ENCODE measurements at regions not wholly inside any gene's neighbourhood (a gene's known extent, or its start where the extent isn't known, plus 50 kb on each side); places are given as distances from the start of the nearest gene placed in this dataset.
A peak's percentile ranks its signal among the peaks of the same experiment; 100 is the strongest.

DNA sequence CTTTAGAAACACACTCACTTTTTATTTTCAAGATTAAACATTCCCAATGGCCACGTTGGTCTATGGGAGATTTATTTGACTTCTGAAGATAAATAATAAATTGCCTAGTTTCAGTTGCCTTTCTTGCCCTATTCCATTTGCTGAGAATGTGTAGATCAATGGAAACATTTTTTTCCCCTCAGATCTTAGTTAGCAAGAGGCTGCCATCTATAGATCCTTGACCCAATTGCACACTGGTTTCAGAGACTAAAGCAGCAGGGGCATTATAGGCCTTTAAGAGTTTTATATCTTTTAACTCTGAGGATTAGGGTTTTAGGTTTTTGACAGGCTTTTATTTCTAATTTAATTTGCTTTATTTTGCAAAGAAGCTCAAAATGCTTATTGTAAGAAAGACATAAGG is 163.2 kb upstream of the GPR26 start:
- peak in 1 of 2 donors; percentile 21 for DNase-seq

DNA sequence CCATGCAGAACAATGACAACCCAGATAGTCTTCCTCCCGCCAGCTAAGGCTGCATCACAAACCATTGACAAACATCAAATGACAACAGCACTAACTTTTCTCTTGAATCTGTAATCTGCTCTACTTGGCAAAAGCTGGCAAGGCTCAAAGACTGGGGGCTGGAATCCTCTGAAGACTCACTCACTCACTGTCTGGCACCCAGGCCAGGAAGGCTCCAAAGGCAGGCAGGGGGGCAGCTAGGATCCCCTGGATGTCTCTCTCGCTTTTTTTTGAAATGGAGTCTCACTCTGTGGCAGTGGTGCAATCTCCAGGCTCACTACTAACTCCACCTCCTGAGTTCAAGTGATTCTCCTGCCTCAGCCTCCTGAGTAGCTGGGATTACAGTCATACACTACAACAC is 159.7 kb upstream of the GPR26 start:
- no peak for DNase-seq

DNA sequence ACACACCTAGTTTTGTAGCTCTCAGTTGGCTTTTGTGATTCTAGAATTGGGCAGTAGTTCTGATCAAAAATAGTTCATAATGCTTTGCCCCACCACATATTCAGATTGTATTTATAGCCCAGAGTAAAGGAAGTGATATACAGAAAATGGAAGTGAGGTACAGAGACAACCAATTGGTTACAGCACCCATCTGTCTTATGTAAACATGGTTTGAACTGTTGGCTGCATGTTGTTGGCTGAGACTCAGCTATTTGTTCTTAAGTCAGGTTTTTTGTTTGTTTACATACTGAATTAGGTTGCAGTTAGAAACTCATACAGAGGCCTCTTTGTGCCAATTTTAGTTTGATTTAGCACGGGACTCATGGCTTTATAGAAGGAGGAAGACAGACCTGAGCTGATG is 158.9 kb upstream of the GPR26 start:
- no peak for DNase-seq

DNA sequence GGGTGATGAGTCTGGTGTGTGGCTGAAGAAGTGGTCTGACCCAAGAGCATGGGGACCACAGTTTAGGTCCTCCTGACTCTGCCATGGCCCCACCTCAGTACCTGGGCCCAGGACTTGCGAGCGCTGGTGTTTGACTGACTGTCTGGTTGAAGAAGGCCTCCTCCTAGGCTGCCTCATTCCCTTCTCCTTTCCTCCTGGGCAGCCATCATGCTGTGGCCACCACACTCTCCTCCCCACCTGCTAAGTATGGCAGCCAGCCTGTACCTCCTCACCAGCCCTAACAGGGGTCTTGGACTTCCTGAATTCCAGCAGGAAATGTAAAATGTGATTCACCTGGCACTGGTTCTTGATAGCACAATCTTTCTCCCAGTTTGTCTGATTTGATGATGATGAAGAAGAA is 156.8 kb upstream of the GPR26 start:
- DNase-seq: no peak

GRCh38 chr10:123512901-123513775 is 153.0 kb upstream of the GPR26 start:
- DNase-seq: no peak

DNA sequence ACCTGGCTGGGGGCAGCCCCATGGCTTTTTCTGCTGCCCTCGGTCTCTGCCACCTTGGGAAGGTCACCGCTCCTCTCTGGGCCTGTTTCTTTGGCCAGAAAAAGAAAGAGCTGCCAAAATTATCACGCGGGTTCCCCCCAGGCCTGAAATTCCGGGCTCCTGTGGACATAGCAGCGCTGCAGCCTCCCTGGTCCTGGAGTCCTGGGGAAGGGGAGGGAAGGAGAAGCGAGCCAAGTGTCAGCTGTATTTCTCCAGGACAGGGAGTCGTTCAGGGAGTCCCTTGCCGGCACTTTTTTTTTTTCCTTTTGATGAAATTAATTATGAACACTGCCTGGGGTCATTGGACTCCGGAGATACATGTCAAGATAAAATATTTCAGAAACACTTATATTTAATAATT is 152.3 kb upstream of the GPR26 start:
- no peak for DNase-seq

DNA sequence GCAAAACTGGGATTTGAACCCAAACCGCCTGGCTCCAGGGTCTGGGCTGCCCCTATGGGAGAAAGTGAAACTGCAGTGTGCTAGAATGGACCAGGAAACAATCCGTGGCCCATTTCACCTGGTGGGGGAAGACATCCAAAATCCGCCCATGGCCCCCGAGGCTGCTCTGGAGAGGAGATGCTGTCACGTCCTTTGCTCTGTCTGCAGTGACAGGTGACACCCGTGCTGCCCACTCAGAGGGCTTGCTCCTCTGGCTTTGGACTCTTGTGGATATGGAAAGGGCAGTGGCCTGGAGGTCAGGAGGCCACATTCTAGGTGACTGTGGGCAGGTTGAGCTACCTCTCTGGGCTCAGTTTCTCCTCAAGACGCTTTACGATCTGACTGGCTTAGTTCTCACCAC is 151.2 kb upstream of the GPR26 start:
- DNase-seq: no peak

DNA sequence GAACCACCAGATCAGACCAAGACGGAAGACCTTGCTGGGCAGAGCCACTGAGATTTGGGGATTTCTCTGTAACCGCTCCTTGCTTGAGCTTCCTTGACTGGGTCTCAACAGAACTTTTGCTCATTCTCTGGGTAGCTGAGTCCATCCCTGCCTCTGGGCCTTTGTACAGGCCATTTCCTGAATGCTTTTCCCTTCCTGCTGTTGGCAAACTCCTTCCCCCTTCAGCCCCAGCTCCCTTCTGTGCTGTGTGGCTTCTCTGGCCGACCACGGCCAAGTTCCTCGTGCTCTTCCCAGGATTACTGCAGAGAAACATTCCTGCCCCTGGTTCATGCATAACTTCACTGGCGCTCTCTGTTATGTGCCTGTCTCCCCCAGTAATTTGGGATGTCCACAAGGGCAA is 150.5 kb upstream of the GPR26 start:
- no peak for DNase-seq

GRCh38 chr10:123516291-123516690 is 149.9 kb upstream of the GPR26 start:
- DNase-seq: no peak

DNA sequence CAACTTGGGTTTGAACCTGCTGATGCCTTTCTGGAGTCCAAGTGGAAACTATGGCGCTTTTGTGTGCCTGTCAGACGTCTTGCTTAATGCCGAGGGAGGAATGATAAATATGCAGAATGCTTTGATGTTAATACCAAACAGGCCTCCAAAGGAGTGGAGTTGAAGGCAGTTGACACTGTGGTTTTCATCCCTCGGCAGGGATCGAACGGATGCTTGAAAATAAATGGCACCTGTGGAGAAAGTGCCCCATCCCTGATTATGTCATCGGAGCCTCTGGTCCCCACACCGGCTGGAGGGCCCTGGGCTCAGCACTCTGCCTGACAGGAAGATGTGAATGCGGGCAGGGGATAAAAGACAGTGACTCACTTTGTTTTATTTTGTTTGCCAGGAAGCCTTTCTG is 148.7 kb upstream of the GPR26 start:
- DNase-seq: no peak

DNA sequence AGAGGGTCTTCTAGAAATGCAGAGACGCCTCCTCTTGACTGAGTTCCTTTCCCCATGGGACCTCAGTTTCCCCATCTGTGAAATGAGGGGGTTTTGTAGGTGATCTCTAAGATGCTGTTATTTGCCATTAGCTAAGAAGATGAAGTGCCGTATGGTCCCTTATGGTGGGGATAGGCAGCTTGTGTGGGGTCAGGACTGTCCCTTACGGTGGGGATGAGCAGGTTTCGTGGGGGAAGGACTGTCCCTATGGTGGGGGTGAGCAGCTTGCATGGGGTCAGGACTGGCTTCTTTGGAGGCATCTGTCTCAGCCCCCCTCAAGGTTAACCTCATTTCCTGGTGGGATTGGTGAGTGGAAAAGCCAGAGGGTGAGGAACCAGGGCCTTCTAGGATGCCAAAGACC is 148.3 kb upstream of the GPR26 start:
- DNase-seq: no peak

DNA sequence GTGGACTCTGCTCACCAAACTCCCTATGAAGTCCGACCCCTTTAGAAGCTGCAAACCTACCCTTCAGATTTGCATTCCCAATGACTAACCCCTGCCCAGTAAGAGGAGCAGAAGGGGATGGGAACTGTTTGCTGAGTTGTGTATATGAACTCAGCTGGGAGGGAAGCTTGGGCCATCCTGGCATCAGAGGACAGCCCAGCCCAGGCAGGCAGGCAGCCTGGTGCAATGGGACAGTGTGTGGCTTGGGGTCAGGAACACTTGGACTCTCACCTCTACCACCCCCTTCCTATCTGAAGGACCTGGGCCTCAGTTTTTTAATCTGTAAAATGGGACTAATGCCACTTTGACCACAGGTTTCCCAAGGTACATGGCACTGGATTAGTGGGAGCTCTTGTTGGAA is 147.4 kb upstream of the GPR26 start:
- DNase-seq: no peak

DNA sequence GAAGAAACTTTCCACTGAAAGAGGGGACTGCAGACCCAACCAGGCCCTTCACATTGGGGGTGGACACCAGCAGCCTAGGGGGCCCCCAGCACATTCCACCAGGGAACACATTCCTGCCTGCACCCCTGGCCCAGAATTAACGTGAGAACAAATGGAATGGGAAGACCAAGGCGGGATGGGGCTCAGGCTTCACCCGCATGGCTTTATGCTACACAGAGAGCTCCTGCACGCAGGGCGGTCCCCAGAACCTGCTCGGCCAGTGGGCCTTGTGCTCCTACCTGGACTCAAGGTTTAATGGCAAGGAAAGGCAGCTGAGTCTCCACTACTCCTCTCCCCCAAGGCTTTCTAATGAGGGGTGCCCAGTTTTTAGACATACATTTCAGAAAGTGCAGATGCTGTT is 146.3 kb upstream of the GPR26 start:
- DNase-seq: no peak

GRCh38 chr10:123521076-123521475 is 145.1 kb upstream of the GPR26 start:
- DNase-seq: no peak

DNA sequence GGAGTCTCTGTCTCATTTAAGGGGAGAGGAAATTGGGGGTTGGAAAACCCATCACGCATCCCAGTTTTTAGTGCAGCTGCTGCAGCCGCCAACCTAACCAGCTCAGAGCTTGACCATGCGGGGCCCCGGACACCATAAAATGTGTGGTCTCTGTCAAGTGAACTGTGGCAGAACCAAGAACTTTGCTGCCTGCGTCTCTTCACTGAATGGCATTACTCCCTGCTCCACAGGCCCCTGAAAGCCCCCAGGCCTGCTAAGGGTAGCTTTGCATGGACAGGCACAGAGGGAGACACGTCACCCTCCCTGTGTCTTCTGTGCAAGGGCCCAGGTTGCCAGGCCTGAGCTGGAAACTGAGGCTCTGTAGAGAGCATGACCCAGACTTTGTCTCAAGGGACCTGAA is 144.6 kb upstream of the GPR26 start:
- no peak for DNase-seq

DNA sequence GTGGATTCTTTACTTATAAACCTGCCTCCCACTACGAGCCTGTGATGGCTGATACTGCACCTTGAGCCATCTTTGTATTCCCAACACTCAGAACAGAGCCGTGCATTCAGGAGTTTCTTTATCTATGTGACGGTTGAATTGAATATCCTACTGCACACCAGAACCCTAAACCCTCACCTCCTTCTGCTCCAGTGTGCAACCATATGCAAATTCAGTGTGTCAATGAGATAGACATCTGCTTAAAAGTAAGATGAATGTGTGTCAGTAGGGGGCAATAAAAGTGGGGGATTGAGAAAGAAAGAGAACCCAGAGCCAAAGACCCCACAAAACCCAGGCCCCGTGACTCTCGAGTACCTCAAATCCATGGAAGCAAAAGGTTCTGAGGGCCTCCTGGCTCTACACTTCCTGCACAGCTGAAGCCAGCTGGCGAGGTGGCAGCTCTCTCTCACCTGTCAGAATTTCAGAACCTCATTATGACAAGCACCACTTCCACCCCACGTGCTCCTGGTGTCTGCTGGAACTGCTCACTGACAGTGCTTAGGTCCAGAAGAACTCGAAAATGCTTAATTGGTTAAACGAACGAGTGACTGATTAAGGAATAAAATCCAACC is 143.3 kb upstream of the GPR26 start:
- no peak for DNase-seq

DNA sequence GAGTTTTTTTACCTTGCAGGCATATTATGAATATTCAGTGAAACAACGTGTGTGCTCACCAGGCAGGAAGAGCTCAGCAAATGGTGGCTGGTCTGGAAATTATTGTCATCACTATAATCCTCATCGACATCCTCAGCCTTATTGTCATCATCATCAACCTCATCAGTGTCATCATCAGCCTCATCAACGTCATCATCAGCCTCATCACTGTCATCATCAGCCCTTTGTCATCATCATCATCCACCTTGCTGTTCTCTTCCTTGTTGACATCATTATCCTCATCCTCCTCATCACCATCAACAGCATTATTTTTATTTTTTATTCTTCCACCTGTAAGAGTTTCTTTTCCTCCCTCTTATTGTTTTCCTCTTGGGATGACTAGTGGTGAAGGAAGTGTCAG is 142.3 kb upstream of the GPR26 start:
- no peak for DNase-seq

DNA sequence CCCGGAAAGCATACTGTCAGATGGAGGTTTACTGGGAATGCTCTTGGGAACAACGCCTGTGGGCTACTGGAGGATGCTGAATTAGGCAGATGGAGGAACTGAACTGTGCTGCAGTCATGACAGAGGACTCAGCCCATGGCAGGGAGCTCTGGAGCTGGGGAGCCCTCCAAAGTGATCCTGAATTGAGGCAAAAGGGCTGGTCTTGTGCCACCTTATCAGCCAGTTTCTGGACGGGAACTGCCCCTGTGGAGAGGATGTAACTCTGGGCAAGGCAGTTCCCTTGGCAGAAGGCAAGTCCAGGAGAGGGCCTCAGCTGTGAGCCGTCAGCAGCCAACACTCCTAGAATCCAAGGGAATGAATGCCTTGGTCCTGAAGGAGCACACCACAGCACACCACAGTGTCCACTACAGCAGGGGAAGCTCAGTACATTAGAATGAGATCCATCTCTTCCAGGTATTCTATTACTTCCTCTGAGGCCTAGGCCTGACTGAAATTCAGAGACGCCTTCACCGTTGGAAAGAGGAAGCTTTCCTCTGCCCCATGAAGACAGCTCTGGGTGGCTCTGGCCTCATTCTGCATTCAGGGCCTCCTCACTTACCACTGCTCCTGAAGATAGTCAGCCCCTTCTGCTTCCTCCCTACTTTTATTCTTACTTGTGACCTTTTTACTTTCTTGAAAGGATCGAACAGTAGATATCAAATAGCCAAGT is 139.6 kb upstream of the GPR26 start:
- DNase-seq: peak; percentile 27

GRCh38 chr10:123527151-123527550 is 139.0 kb upstream of the GPR26 start:
- peak; percentile 72 to 83 for DNase-seq

GRCh38 chr10:123529146-123529760 is 136.9 kb upstream of the GPR26 start:
- no peak for DNase-seq

GRCh38 chr10:123530166-123530870 is 135.8 kb upstream of the GPR26 start:
- DNase-seq: no peak

- no peak for DNase-seq
Measured at GRCh38 chr10:123535386-123535785, 130.8 kb upstream of the GPR26 start.

Data from inflammatory macrophage treated with lipopolysaccharide for 1 hour (primary cell).